ENCODE measurements at regions not wholly inside any gene's neighbourhood (a gene's known extent, or its start where the extent isn't known, plus 50 kb on each side); places are given as distances from the start of the nearest gene placed in this dataset.

- no peak overlapping the region for H3K4me3 ChIP-seq
- intact Hi-C loops (cut with DNase I; ENCODE audit: low total_unique reads): no loop called here
- H3K36me3 ChIP-seq: no peaks in the 10 kb centered on the region
- H3K27me3 ChIP-seq: no peaks in the 10 kb centered on the region
- H3K4me1 ChIP-seq: no peaks in the 10 kb centered on the region
- H3K9me3 ChIP-seq: peaks cover 0 to 7% (median 4%) of the 10 kb centered on the region in 3 donors
- DNase-seq: no peak
- H3K27ac ChIP-seq: no peak overlapping the region
- TF ChIP-seq CTCF (IDR thresholded peaks at IDR 0.05): no peak
Measured at GRCh38 chr14:99047441-99048031, 224.5 kb downstream of the BCL11B start.

GRCh38 chr14:99050309-99050708 lies 221.7 kb downstream of the BCL11B start:
- intact Hi-C loops (cut with DNase I; ENCODE audit: low total_unique reads): no loop called here
- Histone ChIP-seq H3K27ac (no peak overlapping the region), H3K4me1 (no peaks in the 10 kb centered on the region), H3K9me3 (peaks cover 0 to 11% (median 9%) of the 10 kb centered on the region in 3 donors), H3K27me3 (no peaks in the 10 kb centered on the region), H3K4me3 (no peak overlapping the region), H3K36me3 (no peaks in the 10 kb centered on the region)
- TF ChIP-seq CTCF (IDR thresholded peaks at IDR 0.05): no peak
- DNase-seq: no peak

DNA sequence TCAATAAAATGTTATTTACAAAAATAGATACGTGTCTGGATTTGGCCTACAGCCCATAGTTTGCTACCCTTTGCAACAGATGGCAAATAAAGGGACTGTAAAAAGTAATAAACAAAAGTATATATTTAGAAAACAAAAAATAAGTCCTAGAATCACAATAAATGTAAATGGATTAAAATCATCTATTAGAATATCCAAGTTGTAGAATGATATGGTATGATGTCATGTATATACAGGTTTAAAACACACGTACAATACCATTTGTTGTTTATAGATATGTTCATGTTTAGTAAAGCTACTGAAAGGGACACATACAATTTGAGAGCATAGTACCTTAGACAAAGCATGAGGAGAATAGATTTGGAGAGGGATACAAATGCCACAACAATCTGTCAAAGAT lies 219.5 kb downstream of the BCL11B start:
- H3K4me3 ChIP-seq: no peak overlapping the region
- no peak for TF ChIP-seq CTCF (IDR thresholded peaks at IDR 0.05)
- DNase-seq: no peak
- no peaks in the 10 kb centered on the region for H3K36me3 ChIP-seq
- no peaks in the 10 kb centered on the region for H3K27me3 ChIP-seq
- H3K4me1 ChIP-seq: no peaks in the 10 kb centered on the region
- intact Hi-C loops (cut with DNase I; ENCODE audit: low total_unique reads): no loop called here
- H3K9me3 ChIP-seq: peaks cover 0 to 11% (median 9%) of the 10 kb centered on the region in 3 donors
- no peak overlapping the region for H3K27ac ChIP-seq

GRCh38 chr14:99055019-99055418 lies 217.0 kb downstream of the BCL11B start:
- intact Hi-C loops (cut with DNase I; ENCODE audit: low total_unique reads): no loop called here

DNA sequence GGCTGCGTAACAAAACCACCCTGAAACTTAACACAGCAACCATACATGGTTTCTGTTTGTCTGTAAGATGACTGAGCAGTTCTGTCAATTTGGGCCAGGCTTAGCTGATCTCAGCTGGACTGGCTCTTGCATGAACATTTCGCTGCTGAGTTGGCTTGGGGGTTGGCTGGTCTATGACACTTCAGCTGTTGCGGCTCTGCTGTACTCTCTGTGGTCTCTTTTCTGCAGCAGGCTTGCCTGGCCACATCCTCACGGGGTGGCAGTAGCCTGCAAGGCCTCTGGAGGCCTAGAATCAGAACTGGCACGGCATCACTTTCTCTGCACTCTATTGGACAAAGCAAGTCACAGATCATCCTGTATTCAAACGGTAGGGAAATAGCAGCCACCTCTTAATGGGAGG lies 216.2 kb downstream of the BCL11B start:
- H3K36me3 ChIP-seq: no peaks in the 10 kb centered on the region

More at GRCh38 chr14:99055019-99055418, 217.0 kb downstream of the BCL11B start:
- Histone ChIP-seq H3K36me3 (no peaks in the 10 kb centered on the region), H3K4me3 (no peak overlapping the region), H3K27ac (no peak overlapping the region), H3K27me3 (no peaks in the 10 kb centered on the region), H3K4me1 (no peaks in the 10 kb centered on the region), H3K9me3 (peaks cover 0 to 11% (median 9%) of the 10 kb centered on the region in 3 donors)
- DNase-seq: no peak
- no peak for TF ChIP-seq CTCF (IDR thresholded peaks at IDR 0.05)

More for the DNA sequence above, 216.2 kb downstream of the BCL11B start:
- TF ChIP-seq CTCF (IDR thresholded peaks at IDR 0.05): no peak
- intact Hi-C loops (cut with DNase I; ENCODE audit: low total_unique reads): no loop called here
- Histone ChIP-seq H3K4me3 (no peak overlapping the region), H3K9me3 (peaks cover 0 to 11% (median 9%) of the 10 kb centered on the region in 3 donors), H3K27ac (no peak overlapping the region), H3K27me3 (no peaks in the 10 kb centered on the region), H3K4me1 (no peaks in the 10 kb centered on the region)
- no peak for DNase-seq
